GM20000 (cell line): ENCODE measurements at regions not wholly inside any gene's neighbourhood (a gene's known extent, or its start where the extent isn't known, plus 50 kb on each side); places are given as distances from the start of the nearest gene placed in this dataset.
"Not testable (repeated sequence)": the region's sequence is repeated elsewhere in the genome, so short reads cannot be mapped to it uniquely, and the experiment has no call there.

Source experiments
- DNase-seq: peaks from one replicate; pipeline ENCODE4 v3.0.0; 2012; ENCODE audit warnings: low spot score
- TF ChIP-seq, protein P1 (sequence below): IDR thresholded peaks from 2 replicates; pipeline ENCODE4 v1.5.1; 2012; ENCODE audit warnings: mild to moderate bottlenecking, control low read depth; ENCODE audit errors: extremely low read depth, missing control alignments

DNA sequence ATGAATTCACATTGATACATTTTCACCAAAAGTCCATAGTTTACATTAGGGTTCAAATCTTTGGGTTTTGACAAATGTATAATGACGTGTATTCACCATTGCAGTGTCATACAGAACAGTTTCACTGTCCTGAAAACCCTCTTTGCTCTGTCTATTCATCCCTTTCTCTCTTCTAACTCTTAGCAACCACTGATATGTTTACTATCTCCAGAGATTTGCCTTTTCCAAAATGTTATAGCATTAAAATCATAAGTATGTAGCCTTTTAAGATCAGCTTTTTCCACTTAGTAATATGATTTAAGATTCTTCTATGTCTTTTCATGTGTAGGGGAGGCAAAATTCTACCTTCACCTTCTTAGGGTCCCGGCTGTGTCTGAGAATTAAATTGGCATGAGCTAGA lies 203.8 kb downstream of the TPRG1 start:
- no peak for DNase-seq
- TF ChIP-seq, protein P1, sequence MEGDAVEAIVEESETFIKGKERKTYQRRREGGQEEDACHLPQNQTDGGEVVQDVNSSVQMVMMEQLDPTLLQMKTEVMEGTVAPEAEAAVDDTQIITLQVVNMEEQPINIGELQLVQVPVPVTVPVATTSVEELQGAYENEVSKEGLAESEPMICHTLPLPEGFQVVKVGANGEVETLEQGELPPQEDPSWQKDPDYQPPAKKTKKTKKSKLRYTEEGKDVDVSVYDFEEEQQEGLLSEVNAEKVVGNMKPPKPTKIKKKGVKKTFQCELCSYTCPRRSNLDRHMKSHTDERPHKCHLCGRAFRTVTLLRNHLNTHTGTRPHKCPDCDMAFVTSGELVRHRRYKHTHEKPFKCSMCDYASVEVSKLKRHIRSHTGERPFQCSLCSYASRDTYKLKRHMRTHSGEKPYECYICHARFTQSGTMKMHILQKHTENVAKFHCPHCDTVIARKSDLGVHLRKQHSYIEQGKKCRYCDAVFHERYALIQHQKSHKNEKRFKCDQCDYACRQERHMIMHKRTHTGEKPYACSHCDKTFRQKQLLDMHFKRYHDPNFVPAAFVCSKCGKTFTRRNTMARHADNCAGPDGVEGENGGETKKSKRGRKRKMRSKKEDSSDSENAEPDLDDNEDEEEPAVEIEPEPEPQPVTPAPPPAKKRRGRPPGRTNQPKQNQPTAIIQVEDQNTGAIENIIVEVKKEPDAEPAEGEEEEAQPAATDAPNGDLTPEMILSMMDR, result no peak

DNA sequence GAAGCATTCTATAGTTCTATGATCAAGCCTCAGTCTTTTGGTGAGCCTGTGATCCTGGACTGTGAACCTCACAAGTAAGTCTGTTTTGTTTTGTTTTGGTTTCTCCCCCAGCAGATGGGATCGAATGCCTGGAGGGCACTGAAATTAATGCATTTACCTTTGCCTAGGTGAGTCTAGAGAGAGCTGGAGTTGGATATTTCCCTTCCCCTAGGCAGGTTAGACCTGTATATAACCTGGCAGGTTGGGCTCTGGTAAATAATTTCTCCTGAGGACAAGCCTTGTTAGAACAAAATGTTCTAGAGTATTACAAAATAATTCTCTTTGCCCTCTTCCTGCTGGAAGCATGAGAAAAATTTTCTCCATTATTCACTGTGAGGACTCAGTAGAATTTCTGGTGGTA lies 211.9 kb downstream of the TPRG1 start:
- TF ChIP-seq, protein P1, result no peak
- no peak for DNase-seq

DNA sequence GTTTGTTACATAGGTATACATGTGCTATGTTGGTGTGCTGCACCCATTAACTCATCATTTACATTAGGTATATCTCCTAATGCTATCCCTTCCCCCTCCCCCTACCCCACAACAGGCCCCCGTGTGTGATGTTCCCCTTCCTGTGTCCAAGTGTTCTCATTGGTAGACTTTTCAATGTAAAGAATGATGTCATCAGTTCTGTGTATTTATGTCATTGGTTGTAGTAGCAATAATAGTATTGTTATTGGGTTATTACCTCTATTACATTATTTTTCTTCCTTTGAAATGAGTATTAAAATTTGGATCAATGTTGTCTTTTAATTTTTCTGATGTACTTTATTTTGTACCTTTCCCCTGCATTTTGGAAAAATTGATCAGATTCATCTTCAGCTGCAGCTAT lies 214.1 kb downstream of the TPRG1 start:
- DNase-seq, result not testable (repeated sequence)

DNA sequence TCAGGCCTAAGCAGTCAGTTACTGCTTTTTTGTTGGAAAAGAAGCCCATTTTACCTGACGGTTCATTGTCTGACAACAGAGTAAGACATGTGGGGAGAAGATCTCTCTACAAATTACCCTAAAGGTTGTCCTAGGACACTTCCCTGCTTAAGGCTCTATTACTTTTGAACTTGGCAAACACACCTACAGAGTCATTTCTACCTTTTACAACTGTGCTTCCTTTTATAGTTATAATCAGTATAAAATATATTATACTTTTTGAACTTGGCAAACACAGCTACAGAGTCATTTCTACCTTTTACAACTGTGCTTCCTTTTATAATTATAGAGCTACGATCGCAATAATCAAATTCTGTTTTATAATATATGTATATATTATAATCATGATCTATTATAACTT lies 215.0 kb downstream of the TPRG1 start:
- TF ChIP-seq, protein P1, result no peak
- DNase-seq, result no peak

DNA sequence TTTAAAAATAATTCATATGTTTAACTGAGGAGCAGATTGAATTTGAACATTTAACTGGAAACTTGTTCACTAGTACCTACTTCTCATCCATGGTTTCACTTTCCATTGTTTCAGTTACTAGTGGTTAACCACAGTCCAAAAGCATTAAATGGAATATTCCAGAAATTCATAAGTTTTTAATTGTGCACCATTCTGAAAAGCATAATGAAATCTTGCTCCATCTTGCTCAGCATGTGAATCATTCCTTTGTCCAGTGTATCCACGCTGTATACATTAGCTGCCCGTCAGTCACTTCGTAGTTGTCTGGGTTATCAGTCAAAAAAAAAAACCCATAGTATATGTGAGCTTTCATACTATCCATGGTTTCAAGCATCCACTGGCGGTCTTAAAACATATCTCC lies 217.6 kb downstream of the TPRG1 start:
- TF ChIP-seq, protein P1, result no peak
- DNase-seq, result no peak

DNA sequence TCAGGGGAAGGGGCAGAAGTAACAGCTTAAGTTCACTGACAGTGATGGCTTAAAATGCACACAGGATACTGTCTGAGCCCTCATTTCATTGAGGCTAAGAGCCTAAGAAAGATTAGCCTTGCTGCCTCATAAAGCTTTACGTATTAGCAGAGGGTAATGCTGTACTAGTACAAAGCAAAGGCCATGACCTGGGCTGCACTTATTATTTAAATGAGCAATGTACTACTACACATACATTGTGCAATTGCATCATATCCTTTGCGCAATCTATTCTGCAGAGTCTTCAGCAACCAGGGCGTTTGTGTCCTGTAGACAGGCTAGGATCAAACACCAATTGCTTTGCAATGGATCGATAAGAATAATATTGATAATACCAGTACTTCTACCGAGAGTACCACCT lies 221.8 kb downstream of the TPRG1 start:
- TF ChIP-seq, protein P1, result no peak
- no peak for DNase-seq

DNA sequence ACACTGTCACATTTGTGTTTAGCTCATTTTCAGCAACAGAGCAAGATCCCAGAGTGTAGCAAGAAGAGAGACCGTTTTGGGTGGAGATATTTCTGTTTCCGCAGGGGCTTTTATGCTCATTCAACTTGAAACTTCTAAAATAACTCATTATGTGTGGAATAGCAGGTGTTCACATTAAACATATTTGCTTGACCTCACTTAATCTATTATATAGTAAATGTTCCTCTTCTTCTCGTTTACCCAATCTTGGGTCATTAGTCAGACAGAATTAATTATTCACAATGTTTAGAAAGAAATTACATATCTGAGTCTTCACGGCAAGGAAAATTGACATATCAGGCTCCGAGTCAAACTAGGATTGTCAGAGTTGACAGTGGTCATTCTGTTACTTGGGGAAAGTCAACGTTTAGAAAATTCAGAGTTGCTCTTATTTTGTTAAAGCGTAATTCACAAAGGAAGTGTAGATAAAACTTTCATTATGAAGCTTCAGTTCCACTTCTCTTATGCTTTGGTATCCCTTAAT lies 222.9 kb downstream of the TPRG1 start:
- TF ChIP-seq, protein P1, result no peak
- peak; percentile 16 for DNase-seq

DNA sequence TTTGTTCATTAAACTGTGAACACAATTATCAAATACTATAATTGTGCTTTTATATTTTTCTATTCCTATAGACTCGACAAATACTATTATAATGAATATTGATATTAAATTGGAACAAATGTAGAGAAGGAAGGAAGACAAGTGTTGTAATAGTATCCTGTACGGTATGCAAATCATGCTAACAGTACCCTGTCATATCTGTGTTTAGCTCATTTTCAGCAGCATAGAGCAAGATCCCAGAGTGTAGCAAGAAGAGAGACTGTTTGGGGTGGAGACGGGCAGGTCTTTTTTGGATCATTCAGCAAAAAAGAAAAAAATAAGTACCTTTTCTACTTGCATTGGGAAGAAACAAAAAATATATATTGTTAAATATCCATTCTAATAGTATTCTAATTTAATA lies 224.1 kb downstream of the TPRG1 start:
- TF ChIP-seq, protein P1, result no peak
- DNase-seq, result no peak
